OCI-LY7 (cell line): ENCODE measurements at regions not wholly inside any gene's neighbourhood (a gene's known extent, or its start where the extent isn't known, plus 50 kb on each side); places are given as distances from the start of the nearest gene placed in this dataset.

Experiments used
- CTCF ChIP-seq: fragments of 200-600 bp; sonication (generic); conservative IDR thresholded peaks from 2 replicates; pipeline ENCODE4 v1.5.1; 2014; ENCODE audit warnings: mild to moderate bottlenecking, antibody characterized with exemption, low read length, moderate library complexity, mixed read lengths
- EZH2phosphoT487 ChIP-seq: fragments of 200-600 bp; sonication (generic); IDR thresholded peaks from 2 replicates; pipeline ENCODE4 v1.6.1; 2018; ENCODE audit warnings: low read depth, borderline replicate concordance, mild to moderate bottlenecking, mixed run types, antibody characterized with exemption, low read length, moderate library complexity, mixed read lengths

GRCh38 chr7:67313213-67313612 lies 316.6 kb downstream of the TYW1 start:
- no peak for TF ChIP-seq CTCF
- no peak for TF ChIP-seq EZH2phosphoT487
